ENCODE measurements at regions not wholly inside any gene's neighbourhood (a gene's known extent, or its start where the extent isn't known, plus 50 kb on each side); places are given as distances from the start of the nearest gene placed in this dataset.

GRCh38 chr16:8374586-8375231 lies 215.6 kb downstream of the TMEM114 start:
- no peaks in the 10 kb centered on the region for H4K20me1 ChIP-seq (ENCODE audit: insufficient read depth)
- ATAC-seq = no peak
- no peaks in the 10 kb centered on the region for H3K9me3 ChIP-seq (ENCODE audit: control insufficient read depth in 1 of 2, insufficient read depth in 1 of 2, low read depth in 1 of 2, low read length in 2 of 2)
- no peak for TF ChIP-seq YY1 (IDR thresholded peaks at IDR 0.05; ENCODE audit: extremely low read depth, insufficient replicate concordance, low read depth, low read length)
- TF ChIP-seq SIN3A (IDR thresholded peaks at IDR 0.05; ENCODE audit: low read depth) = no peak
- TF ChIP-seq, protein P1, sequence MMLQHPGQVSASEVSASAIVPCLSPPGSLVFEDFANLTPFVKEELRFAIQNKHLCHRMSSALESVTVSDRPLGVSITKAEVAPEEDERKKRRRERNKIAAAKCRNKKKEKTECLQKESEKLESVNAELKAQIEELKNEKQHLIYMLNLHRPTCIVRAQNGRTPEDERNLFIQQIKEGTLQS (IDR thresholded peaks at IDR 0.05) = no peak
- no peak for TF ChIP-seq POLR2AphosphoS5 (IDR thresholded peaks at IDR 0.05; ENCODE audit: low read depth, low read length)
- TF ChIP-seq, protein P2, sequence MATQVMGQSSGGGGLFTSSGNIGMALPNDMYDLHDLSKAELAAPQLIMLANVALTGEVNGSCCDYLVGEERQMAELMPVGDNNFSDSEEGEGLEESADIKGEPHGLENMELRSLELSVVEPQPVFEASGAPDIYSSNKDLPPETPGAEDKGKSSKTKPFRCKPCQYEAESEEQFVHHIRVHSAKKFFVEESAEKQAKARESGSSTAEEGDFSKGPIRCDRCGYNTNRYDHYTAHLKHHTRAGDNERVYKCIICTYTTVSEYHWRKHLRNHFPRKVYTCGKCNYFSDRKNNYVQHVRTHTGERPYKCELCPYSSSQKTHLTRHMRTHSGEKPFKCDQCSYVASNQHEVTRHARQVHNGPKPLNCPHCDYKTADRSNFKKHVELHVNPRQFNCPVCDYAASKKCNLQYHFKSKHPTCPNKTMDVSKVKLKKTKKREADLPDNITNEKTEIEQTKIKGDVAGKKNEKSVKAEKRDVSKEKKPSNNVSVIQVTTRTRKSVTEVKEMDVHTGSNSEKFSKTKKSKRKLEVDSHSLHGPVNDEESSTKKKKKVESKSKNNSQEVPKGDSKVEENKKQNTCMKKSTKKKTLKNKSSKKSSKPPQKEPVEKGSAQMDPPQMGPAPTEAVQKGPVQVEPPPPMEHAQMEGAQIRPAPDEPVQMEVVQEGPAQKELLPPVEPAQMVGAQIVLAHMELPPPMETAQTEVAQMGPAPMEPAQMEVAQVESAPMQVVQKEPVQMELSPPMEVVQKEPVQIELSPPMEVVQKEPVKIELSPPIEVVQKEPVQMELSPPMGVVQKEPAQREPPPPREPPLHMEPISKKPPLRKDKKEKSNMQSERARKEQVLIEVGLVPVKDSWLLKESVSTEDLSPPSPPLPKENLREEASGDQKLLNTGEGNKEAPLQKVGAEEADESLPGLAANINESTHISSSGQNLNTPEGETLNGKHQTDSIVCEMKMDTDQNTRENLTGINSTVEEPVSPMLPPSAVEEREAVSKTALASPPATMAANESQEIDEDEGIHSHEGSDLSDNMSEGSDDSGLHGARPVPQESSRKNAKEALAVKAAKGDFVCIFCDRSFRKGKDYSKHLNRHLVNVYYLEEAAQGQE (IDR thresholded peaks at IDR 0.05; ENCODE audit: low read depth) = no peak
- no peak for TF ChIP-seq FOSL1 (IDR thresholded peaks at IDR 0.05; ENCODE audit: low read depth)
- no peak for TF ChIP-seq CTCF (IDR thresholded peaks at IDR 0.05 in 2 of 3, conservative IDR thresholded peaks at IDR 0.05 in 1 of 3; ENCODE audit: borderline replicate concordance in 1 of 3, insufficient read depth in 1 of 3, low read depth in 2 of 3, low read length in 2 of 3)
- no peak for TF ChIP-seq CBX3 (IDR thresholded peaks at IDR 0.05; ENCODE audit: low read depth)
- TF ChIP-seq, protein P3, sequence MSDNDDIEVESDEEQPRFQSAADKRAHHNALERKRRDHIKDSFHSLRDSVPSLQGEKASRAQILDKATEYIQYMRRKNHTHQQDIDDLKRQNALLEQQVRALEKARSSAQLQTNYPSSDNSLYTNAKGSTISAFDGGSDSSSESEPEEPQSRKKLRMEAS (IDR thresholded peaks at IDR 0.05) = no peak
- no peak for TF ChIP-seq EZH2 (IDR thresholded peaks at IDR 0.05)
- TF ChIP-seq RAD21 (IDR thresholded peaks at IDR 0.05; ENCODE audit: low read depth) = no peak
- no peak for TF ChIP-seq ZNF274 (IDR thresholded peaks at IDR 0.05; ENCODE audit: low read depth, low read length)
- TF ChIP-seq CEBPB (IDR thresholded peaks at IDR 0.05; ENCODE audit: low read depth) = no peak
- no peak for TF ChIP-seq ZBTB33 (IDR thresholded peaks at IDR 0.05; ENCODE audit: extremely low read depth, insufficient replicate concordance, low read length)
- no peak for TF ChIP-seq EZH2phosphoT487 (IDR thresholded peaks at IDR 0.05; ENCODE audit: borderline replicate concordance)
- TF ChIP-seq ZFX (IDR thresholded peaks at IDR 0.05) = no peak
- no peak for TF ChIP-seq SRF (IDR thresholded peaks at IDR 0.05; ENCODE audit: low read depth)
- no peak for TF ChIP-seq EGR1 (IDR thresholded peaks at IDR 0.05; ENCODE audit: low read depth)
- no peak for TF ChIP-seq JUND (IDR thresholded peaks at IDR 0.05)
- no peak for TF ChIP-seq SP1 (IDR thresholded peaks at IDR 0.05; ENCODE audit: low read depth)
- BruUV-seq (replicated peaks) = no TSS peak
- CTCF ChIA-PET = no interaction called here
- H3K27me3 ChIP-seq (ENCODE audit: insufficient read depth, low read length) = no peaks in the 10 kb centered on the region
- H3K27ac ChIP-seq (ENCODE audit: low read depth, low read length) = no peak overlapping the region
- H3K36me3 ChIP-seq (ENCODE audit: control insufficient read depth in 1 of 2, insufficient read depth in 2 of 2, low read length in 2 of 2) = no peaks in the 10 kb centered on the region
- H2AFZ ChIP-seq (ENCODE audit: low read depth, low read length, poor library complexity, severe bottlenecking) = no peak overlapping the region
- no peak for DNase-seq (ENCODE audit: low read depth, low spot score)
- H3K9ac ChIP-seq (ENCODE audit: low read length) = no peak overlapping the region
- no peaks in the 10 kb centered on the region for H3K9me2 ChIP-seq (ENCODE audit: insufficient read depth)
- H3K4me1 ChIP-seq (ENCODE audit: control insufficient read depth in 1 of 2, insufficient read depth in 2 of 2, low read length in 2 of 2) = peaks cover 0 to 3% of the 10 kb centered on the region in 2 experiments; a peak in 1 of 4 replicates
- RAD21 ChIA-PET (ENCODE audit: low non-redundant PET in 1 of 2, low total read pairs in 2 of 2, uncharacterized antibody in 2 of 2, unreplicated experiment in 2 of 2) = no interaction called here
- intact Hi-C loops (cut with micrococcal nuclease) = no loop called here
- no peak overlapping the region for H3K4me3 ChIP-seq (replicated peaks in 1 of 2; ENCODE audit: low read depth in 1 of 2, low read length in 2 of 2)
- no peak overlapping the region for H3K4me2 ChIP-seq (ENCODE audit: low read length)
- no peaks in the 10 kb centered on the region for H3K79me2 ChIP-seq (ENCODE audit: insufficient read depth, low read length)
- POLR2A ChIA-PET = no interaction called here

All from HCT116 (cell line).